ENCODE measurements at regions not wholly inside any gene's neighbourhood (a gene's known extent, or its start where the extent isn't known, plus 50 kb on each side); places are given as distances from the start of the nearest gene placed in this dataset.

- Histone ChIP-seq H3K4me3 (ENCODE audit: low read length) (no peak overlapping the region), H3K79me2 (ENCODE audit: low read length) (no peaks in the 10 kb centered on the region), H3K9me2 (replicated peaks; ENCODE audit: insufficient read depth, low read length) (no peaks in the 10 kb centered on the region; the same call in 1 of the 2 replicates), H3K36me3 (ENCODE audit: insufficient read depth, low read length) (no peaks in the 10 kb centered on the region), H3K9me3 (ENCODE audit: low read length) (no peaks in the 10 kb centered on the region), H3K27ac (ENCODE audit: low read length) (no peak overlapping the region), H3K27me3 (ENCODE audit: low read length) (no peaks in the 10 kb centered on the region), H4K20me1 (ENCODE audit: insufficient read depth, low read depth, low read length) (no peaks in the 10 kb centered on the region), H3K4me1 (ENCODE audit: low read length) (no peaks in the 10 kb centered on the region), H3K4me2 (ENCODE audit: low read depth, low read length, poor library complexity, severe bottlenecking) (no peak overlapping the region), H2AFZ (ENCODE audit: low read length) (no peak overlapping the region), H3K9ac (ENCODE audit: low read length) (no peak overlapping the region)
- DNase-seq, result no peak
Observed at GRCh38 chr16:63481060-63481459, 1444.8 kb upstream of the CDH8 start.

GRCh38 chr16:63473725-63474124 is 1437.5 kb upstream of the CDH8 start:
- Histone ChIP-seq H3K4me1 (ENCODE audit: low read length) (no peaks in the 10 kb centered on the region), H3K4me2 (ENCODE audit: low read depth, low read length, poor library complexity, severe bottlenecking) (no peak overlapping the region), H3K9me2 (replicated peaks; ENCODE audit: insufficient read depth, low read length) (no peaks in the 10 kb centered on the region; the same call in 1 of the 2 replicates), H3K4me3 (ENCODE audit: low read length) (no peak overlapping the region), H3K27me3 (ENCODE audit: low read length) (no peaks in the 10 kb centered on the region), H3K9ac (ENCODE audit: low read length) (no peak overlapping the region), H3K36me3 (ENCODE audit: insufficient read depth, low read length) (no peaks in the 10 kb centered on the region), H3K9me3 (ENCODE audit: low read length) (no peaks in the 10 kb centered on the region), H3K79me2 (ENCODE audit: low read length) (no peaks in the 10 kb centered on the region), H3K27ac (ENCODE audit: low read length) (no peak overlapping the region), H4K20me1 (ENCODE audit: insufficient read depth, low read depth, low read length) (no peaks in the 10 kb centered on the region), H2AFZ (ENCODE audit: low read length) (no peak overlapping the region)
- DNase-seq, result no peak

- H3K9ac ChIP-seq (ENCODE audit: low read length), result no peak overlapping the region
- no peaks in the 10 kb centered on the region for H3K79me2 ChIP-seq (ENCODE audit: low read length)
- H3K4me2 ChIP-seq (ENCODE audit: low read depth, low read length, poor library complexity, severe bottlenecking), result no peak overlapping the region
- H2AFZ ChIP-seq (ENCODE audit: low read length), result no peak overlapping the region
- no peaks in the 10 kb centered on the region for H3K4me1 ChIP-seq (ENCODE audit: low read length)
- H3K9me2 ChIP-seq (replicated peaks; ENCODE audit: insufficient read depth, low read length), result no peaks in the 10 kb centered on the region
- no peak overlapping the region for H3K4me3 ChIP-seq (ENCODE audit: low read length)
- no peak overlapping the region for H3K27ac ChIP-seq (ENCODE audit: low read length)
- no peaks in the 10 kb centered on the region for H3K36me3 ChIP-seq (ENCODE audit: insufficient read depth, low read length)
- no peak for DNase-seq
- no peaks in the 10 kb centered on the region for H3K27me3 ChIP-seq (ENCODE audit: low read length)
- H3K9me3 ChIP-seq (ENCODE audit: low read length), result no peaks in the 10 kb centered on the region
- no peaks in the 10 kb centered on the region for H4K20me1 ChIP-seq (ENCODE audit: insufficient read depth, low read depth, low read length)
Observed at GRCh38 chr16:63467513-63467912, 1431.3 kb upstream of the CDH8 start.

GRCh38 chr16:63462316-63462715 is 1426.1 kb upstream of the CDH8 start:
- H3K9me3 ChIP-seq (ENCODE audit: low read length), result no peaks in the 10 kb centered on the region
- H3K9me2 ChIP-seq (replicated peaks; ENCODE audit: insufficient read depth, low read length), result no peaks in the 10 kb centered on the region
- no peak overlapping the region for H3K9ac ChIP-seq (ENCODE audit: low read length)
- no peaks in the 10 kb centered on the region for H4K20me1 ChIP-seq (ENCODE audit: insufficient read depth, low read depth, low read length)
- H3K79me2 ChIP-seq (ENCODE audit: low read length), result no peaks in the 10 kb centered on the region
- peaks cover 12% of the 10 kb centered on the region for H3K4me1 ChIP-seq (ENCODE audit: low read length)
- no peak overlapping the region for H3K4me3 ChIP-seq (ENCODE audit: low read length)
- H2AFZ ChIP-seq (ENCODE audit: low read length), result no peak overlapping the region
- no peak overlapping the region for H3K4me2 ChIP-seq (ENCODE audit: low read depth, low read length, poor library complexity, severe bottlenecking)
- no peaks in the 10 kb centered on the region for H3K27me3 ChIP-seq (ENCODE audit: low read length)
- no peak overlapping the region for H3K27ac ChIP-seq (ENCODE audit: low read length)
- no peaks in the 10 kb centered on the region for H3K36me3 ChIP-seq (ENCODE audit: insufficient read depth, low read length)
- DNase-seq, result no peak

- Histone ChIP-seq H3K4me2 (ENCODE audit: low read depth, low read length, poor library complexity, severe bottlenecking) (peak overlapping the region; percentile 25), H3K9ac (ENCODE audit: low read length) (no peak overlapping the region)
- DNase-seq, result peak; percentile 86
Observed at GRCh38 chr16:63461248-63461841, 1425.1 kb upstream of the CDH8 start.

GRCh38 chr16:63458846-63459245 is 1422.6 kb upstream of the CDH8 start:
- no peak overlapping the region for H3K4me2 ChIP-seq (ENCODE audit: low read depth, low read length, poor library complexity, severe bottlenecking)
- no peak overlapping the region for H3K27ac ChIP-seq (ENCODE audit: low read length)
- peaks cover 12% of the 10 kb centered on the region for H3K4me1 ChIP-seq (ENCODE audit: low read length)
- no peaks in the 10 kb centered on the region for H4K20me1 ChIP-seq (ENCODE audit: insufficient read depth, low read depth, low read length)
- H3K9me3 ChIP-seq (ENCODE audit: low read length), result no peaks in the 10 kb centered on the region
- no peak overlapping the region for H2AFZ ChIP-seq (ENCODE audit: low read length)
- H3K9ac ChIP-seq (ENCODE audit: low read length), result no peak overlapping the region
- H3K4me3 ChIP-seq (ENCODE audit: low read length), result no peak overlapping the region
- no peaks in the 10 kb centered on the region for H3K9me2 ChIP-seq (replicated peaks; ENCODE audit: insufficient read depth, low read length)
- DNase-seq, result no peak
- no peaks in the 10 kb centered on the region for H3K27me3 ChIP-seq (ENCODE audit: low read length)
- H3K36me3 ChIP-seq (ENCODE audit: insufficient read depth, low read length), result no peaks in the 10 kb centered on the region
- no peaks in the 10 kb centered on the region for H3K79me2 ChIP-seq (ENCODE audit: low read length)

More at GRCh38 chr16:63461248-63461841, 1425.1 kb upstream of the CDH8 start:
- no peaks in the 10 kb centered on the region for H3K9me3 ChIP-seq (ENCODE audit: low read length)
- H3K27ac ChIP-seq (ENCODE audit: low read length), result no peak overlapping the region
- H3K4me3 ChIP-seq (ENCODE audit: low read length), result no peak overlapping the region
- no peaks in the 10 kb centered on the region for H3K36me3 ChIP-seq (ENCODE audit: insufficient read depth, low read length)
- no peaks in the 10 kb centered on the region for H4K20me1 ChIP-seq (ENCODE audit: insufficient read depth, low read depth, low read length)
- H3K27me3 ChIP-seq (ENCODE audit: low read length), result no peaks in the 10 kb centered on the region
- no peaks in the 10 kb centered on the region for H3K79me2 ChIP-seq (ENCODE audit: low read length)
- no peak overlapping the region for H2AFZ ChIP-seq (ENCODE audit: low read length)
- no peaks in the 10 kb centered on the region for H3K9me2 ChIP-seq (replicated peaks; ENCODE audit: insufficient read depth, low read length)
- peaks cover 12% of the 10 kb centered on the region for H3K4me1 ChIP-seq (ENCODE audit: low read length)

GRCh38 chr16:63457869-63458268 is 1421.6 kb upstream of the CDH8 start:
- Histone ChIP-seq H3K36me3 (ENCODE audit: insufficient read depth, low read length) (no peaks in the 10 kb centered on the region), H3K9me2 (replicated peaks; ENCODE audit: insufficient read depth, low read length) (no peaks in the 10 kb centered on the region), H3K27me3 (ENCODE audit: low read length) (no peaks in the 10 kb centered on the region), H3K9ac (ENCODE audit: low read length) (no peak overlapping the region), H3K4me2 (ENCODE audit: low read depth, low read length, poor library complexity, severe bottlenecking) (no peak overlapping the region), H3K79me2 (ENCODE audit: low read length) (no peaks in the 10 kb centered on the region), H2AFZ (ENCODE audit: low read length) (no peak overlapping the region), H4K20me1 (ENCODE audit: insufficient read depth, low read depth, low read length) (no peaks in the 10 kb centered on the region), H3K27ac (ENCODE audit: low read length) (no peak overlapping the region), H3K4me1 (ENCODE audit: low read length) (peaks cover 12% of the 10 kb centered on the region), H3K4me3 (ENCODE audit: low read length) (no peak overlapping the region), H3K9me3 (ENCODE audit: low read length) (no peaks in the 10 kb centered on the region)
- DNase-seq, result no peak

- H3K9ac ChIP-seq (ENCODE audit: low read length), result no peak overlapping the region
- H4K20me1 ChIP-seq (ENCODE audit: insufficient read depth, low read depth, low read length), result no peaks in the 10 kb centered on the region
- H2AFZ ChIP-seq (ENCODE audit: low read length), result no peak overlapping the region
- DNase-seq, result no peak
- H3K9me3 ChIP-seq (ENCODE audit: low read length), result no peaks in the 10 kb centered on the region
- no peaks in the 10 kb centered on the region for H3K27me3 ChIP-seq (ENCODE audit: low read length)
- H3K36me3 ChIP-seq (ENCODE audit: insufficient read depth, low read length), result no peaks in the 10 kb centered on the region
- H3K27ac ChIP-seq (ENCODE audit: low read length), result no peak overlapping the region
- H3K4me3 ChIP-seq (ENCODE audit: low read length), result no peak overlapping the region
- no peaks in the 10 kb centered on the region for H3K79me2 ChIP-seq (ENCODE audit: low read length)
- no peaks in the 10 kb centered on the region for H3K9me2 ChIP-seq (replicated peaks; ENCODE audit: insufficient read depth, low read length)
- H3K4me2 ChIP-seq (ENCODE audit: low read depth, low read length, poor library complexity, severe bottlenecking), result no peak overlapping the region
- no peaks in the 10 kb centered on the region for H3K4me1 ChIP-seq (ENCODE audit: low read length)
Observed at GRCh38 chr16:63453261-63453660, 1417.0 kb upstream of the CDH8 start.

- no peaks in the 10 kb centered on the region for H3K9me3 ChIP-seq (ENCODE audit: low read length)
Observed at GRCh38 chr16:63447121-63447520, 1410.9 kb upstream of the CDH8 start.

More at GRCh38 chr16:63447121-63447520, 1410.9 kb upstream of the CDH8 start:
- Histone ChIP-seq H3K4me2 (ENCODE audit: low read depth, low read length, poor library complexity, severe bottlenecking) (no peak overlapping the region), H3K27ac (ENCODE audit: low read length) (no peak overlapping the region), H3K9ac (ENCODE audit: low read length) (no peak overlapping the region), H3K27me3 (ENCODE audit: low read length) (no peaks in the 10 kb centered on the region), H2AFZ (ENCODE audit: low read length) (no peak overlapping the region), H3K4me3 (ENCODE audit: low read length) (no peak overlapping the region), H4K20me1 (ENCODE audit: insufficient read depth, low read depth, low read length) (no peaks in the 10 kb centered on the region), H3K4me1 (ENCODE audit: low read length) (no peaks in the 10 kb centered on the region), H3K79me2 (ENCODE audit: low read length) (no peaks in the 10 kb centered on the region), H3K9me2 (replicated peaks; ENCODE audit: insufficient read depth, low read length) (no peaks in the 10 kb centered on the region), H3K36me3 (ENCODE audit: insufficient read depth, low read length) (no peaks in the 10 kb centered on the region)
- DNase-seq, result no peak

All from Karpas-422 (cell line).